ENCODE measurements at regions not wholly inside any gene's neighbourhood (a gene's known extent, or its start where the extent isn't known, plus 50 kb on each side); places are given as distances from the start of the nearest gene placed in this dataset.
A peak's percentile ranks its signal among the peaks of the same experiment; 100 is the strongest.
"Not testable (repeated sequence)": the region's sequence is repeated elsewhere in the genome, so short reads cannot be mapped to it uniquely, and the experiment has no call there.

- H3K27ac ChIP-seq; H3K9me3 ChIP-seq; H3K36me3 ChIP-seq; H3K27me3 ChIP-seq (replicated peaks; ENCODE audit: insufficient read depth); H3K4me3 ChIP-seq; DNase-seq (ENCODE audit: low spot score); intact Hi-C loops (cut with DNase I); H3K4me1 ChIP-seq (replicated peaks): not testable (repeated sequence)
- WGBS = 1% methylated on average over 22 of the region's 46 CpGs
These were observed 1834.2 kb downstream of the FOXD4L5 start for GRCh38 chr9:63450836-63451235.

- H3K9me3 ChIP-seq; DNase-seq (ENCODE audit: low spot score); H3K27me3 ChIP-seq (replicated peaks; ENCODE audit: insufficient read depth); H3K36me3 ChIP-seq; H3K4me1 ChIP-seq (replicated peaks); intact Hi-C loops (cut with DNase I); H3K4me3 ChIP-seq; H3K27ac ChIP-seq: not testable (repeated sequence)
- no CpG with 5 or more reads among the region's 3 CpGs for WGBS
These were observed 1859.9 kb downstream of the FOXD4L5 start for GRCh38 chr9:63425123-63425522.

- H3K27ac ChIP-seq; DNase-seq (ENCODE audit: low spot score); intact Hi-C loops (cut with DNase I); H3K27me3 ChIP-seq (replicated peaks; ENCODE audit: insufficient read depth); H3K4me1 ChIP-seq (replicated peaks); H3K4me3 ChIP-seq; H3K36me3 ChIP-seq; H3K9me3 ChIP-seq: not testable (repeated sequence)
- no CpG with 5 or more reads among the region's 3 CpGs for WGBS
These were observed 1894.1 kb downstream of the FOXD4L5 start for GRCh38 chr9:63390897-63391296.

- H3K9me3 ChIP-seq; H3K27ac ChIP-seq; H3K36me3 ChIP-seq; H3K4me3 ChIP-seq; DNase-seq (ENCODE audit: low spot score); H3K4me1 ChIP-seq (replicated peaks); H3K27me3 ChIP-seq (replicated peaks; ENCODE audit: insufficient read depth); intact Hi-C loops (cut with DNase I): not testable (repeated sequence)
- WGBS = 69% methylated on average over 5 of the region's 28 CpGs
These were observed 1899.5 kb downstream of the FOXD4L5 start for GRCh38 chr9:63385479-63385878.

GRCh38 chr9:63379864-63380263 is 1905.1 kb downstream of the FOXD4L5 start:
- H3K27me3 ChIP-seq (replicated peaks; ENCODE audit: insufficient read depth); H3K4me1 ChIP-seq (replicated peaks); H3K27ac ChIP-seq; H3K36me3 ChIP-seq; H3K4me3 ChIP-seq; intact Hi-C loops (cut with DNase I); DNase-seq (ENCODE audit: low spot score); H3K9me3 ChIP-seq: not testable (repeated sequence)
- 95% methylated on average over 12 of the region's 12 CpGs for WGBS

GRCh38 chr9:63354219-63354618 is 1930.8 kb downstream of the FOXD4L5 start:
- 83% methylated on average over 4 of the region's 4 CpGs for WGBS
- H3K27ac ChIP-seq; H3K9me3 ChIP-seq; H3K4me1 ChIP-seq (replicated peaks); H3K4me3 ChIP-seq; H3K27me3 ChIP-seq (replicated peaks; ENCODE audit: insufficient read depth); intact Hi-C loops (cut with DNase I); DNase-seq (ENCODE audit: low spot score); H3K36me3 ChIP-seq: not testable (repeated sequence)

GRCh38 chr9:63347347-63347746 is 1937.7 kb downstream of the FOXD4L5 start:
- intact Hi-C loops (cut with DNase I); H3K9me3 ChIP-seq; H3K27me3 ChIP-seq (replicated peaks; ENCODE audit: insufficient read depth); H3K4me1 ChIP-seq (replicated peaks); DNase-seq (ENCODE audit: low spot score); H3K27ac ChIP-seq; H3K4me3 ChIP-seq; H3K36me3 ChIP-seq: not testable (repeated sequence)
- peak; percentile 34 for TF ChIP-seq POLR2AphosphoS5 (IDR thresholded peaks at IDR 0.05)
- WGBS = 72% methylated on average over 2 of the region's 3 CpGs

GRCh38 chr9:63346310-63347048 is 1938.5 kb downstream of the FOXD4L5 start:
- H3K36me3 ChIP-seq; H3K27me3 ChIP-seq (replicated peaks; ENCODE audit: insufficient read depth); H3K4me1 ChIP-seq (replicated peaks); H3K4me3 ChIP-seq; H3K9me3 ChIP-seq; intact Hi-C loops (cut with DNase I); H3K27ac ChIP-seq: not testable (repeated sequence)
- 27% methylated on average over 7 of the region's 14 CpGs for WGBS
- peak; percentile 14 for DNase-seq (ENCODE audit: low spot score)

- H3K36me3 ChIP-seq; H3K4me3 ChIP-seq; H3K27ac ChIP-seq; DNase-seq (ENCODE audit: low spot score); H3K27me3 ChIP-seq (replicated peaks; ENCODE audit: insufficient read depth); intact Hi-C loops (cut with DNase I); H3K9me3 ChIP-seq; H3K4me1 ChIP-seq (replicated peaks): not testable (repeated sequence)
- WGBS = 73% methylated on average over 3 of the region's 5 CpGs
These were observed 1940.6 kb downstream of the FOXD4L5 start for GRCh38 chr9:63344408-63344807.

GRCh38 chr9:63342528-63342927 is 1942.5 kb downstream of the FOXD4L5 start:
- WGBS = 83% methylated on average over 2 of the region's 4 CpGs
- H3K4me1 ChIP-seq (replicated peaks); H3K4me3 ChIP-seq; intact Hi-C loops (cut with DNase I); H3K36me3 ChIP-seq; H3K27ac ChIP-seq; DNase-seq (ENCODE audit: low spot score); H3K9me3 ChIP-seq; H3K27me3 ChIP-seq (replicated peaks; ENCODE audit: insufficient read depth): not testable (repeated sequence)

All from prostate gland (tissue), 2 donors.